ENCODE measurements at regions not wholly inside any gene's neighbourhood (a gene's known extent, or its start where the extent isn't known, plus 50 kb on each side); places are given as distances from the start of the nearest gene placed in this dataset.

GRCh38 chr5:133905424-133905823 lies 63.0 kb downstream of the C5orf15 start:
- Histone ChIP-seq H3K27ac (ENCODE audit: low read depth in 2 of 2, low read length in 2 of 2) (no peak overlapping the region), H3K4me1 (ENCODE audit: control insufficient read depth in 2 of 2, insufficient read depth in 2 of 2, low read length in 2 of 2) (no peaks in the 10 kb centered on the region), H3K9ac (ENCODE audit: low read depth in 1 of 2, low read length in 2 of 2) (no peak overlapping the region)

GRCh38 chr5:133904641-133905040 lies 63.8 kb downstream of the C5orf15 start:
- no peaks in the 10 kb centered on the region for H3K36me3 ChIP-seq (ENCODE audit: control insufficient read depth in 2 of 2, insufficient read depth in 2 of 2, low read length in 2 of 2)
- no peak overlapping the region for H3K4me3 ChIP-seq (ENCODE audit: low read length in 2 of 2)
- H3K9me3 ChIP-seq (ENCODE audit: control insufficient read depth in 2 of 2, low read length in 2 of 2), result no peaks in the 10 kb centered on the region
- no peak overlapping the region for H3K27ac ChIP-seq (ENCODE audit: low read depth in 2 of 2, low read length in 2 of 2)
- H3K4me1 ChIP-seq (ENCODE audit: control insufficient read depth in 2 of 2, insufficient read depth in 2 of 2, low read length in 2 of 2), result no peaks in the 10 kb centered on the region
- H3K9ac ChIP-seq (ENCODE audit: low read depth in 1 of 2, low read length in 2 of 2), result no peak overlapping the region
- H3K27me3 ChIP-seq (ENCODE audit: control insufficient read depth in 2 of 2, insufficient read depth in 2 of 2, low read length in 2 of 2), result no peaks in the 10 kb centered on the region

More at GRCh38 chr5:133905424-133905823, 63.0 kb downstream of the C5orf15 start:
- H3K9me3 ChIP-seq (ENCODE audit: control insufficient read depth in 2 of 2, low read length in 2 of 2), result no peaks in the 10 kb centered on the region
- H3K36me3 ChIP-seq (ENCODE audit: control insufficient read depth in 2 of 2, insufficient read depth in 2 of 2, low read length in 2 of 2), result no peaks in the 10 kb centered on the region
- H3K27me3 ChIP-seq (ENCODE audit: control insufficient read depth in 2 of 2, insufficient read depth in 2 of 2, low read length in 2 of 2), result no peaks in the 10 kb centered on the region
- no peak overlapping the region for H3K4me3 ChIP-seq (ENCODE audit: low read length in 2 of 2)

GRCh38 chr5:133902511-133903118 lies 65.8 kb downstream of the C5orf15 start:
- Histone ChIP-seq H3K4me3 (ENCODE audit: low read length in 2 of 2) (no peak overlapping the region), H3K9ac (ENCODE audit: low read depth in 1 of 2, low read length in 2 of 2) (no peak overlapping the region), H3K36me3 (ENCODE audit: control insufficient read depth in 2 of 2, insufficient read depth in 2 of 2, low read length in 2 of 2) (no peaks in the 10 kb centered on the region), H3K9me3 (ENCODE audit: control insufficient read depth in 2 of 2, low read length in 2 of 2) (no peaks in the 10 kb centered on the region), H3K27me3 (ENCODE audit: control insufficient read depth in 2 of 2, insufficient read depth in 2 of 2, low read length in 2 of 2) (no peaks in the 10 kb centered on the region), H3K4me1 (ENCODE audit: control insufficient read depth in 2 of 2, insufficient read depth in 2 of 2, low read length in 2 of 2) (no peaks in the 10 kb centered on the region), H3K27ac (ENCODE audit: low read depth in 2 of 2, low read length in 2 of 2) (no peak overlapping the region)

DNA sequence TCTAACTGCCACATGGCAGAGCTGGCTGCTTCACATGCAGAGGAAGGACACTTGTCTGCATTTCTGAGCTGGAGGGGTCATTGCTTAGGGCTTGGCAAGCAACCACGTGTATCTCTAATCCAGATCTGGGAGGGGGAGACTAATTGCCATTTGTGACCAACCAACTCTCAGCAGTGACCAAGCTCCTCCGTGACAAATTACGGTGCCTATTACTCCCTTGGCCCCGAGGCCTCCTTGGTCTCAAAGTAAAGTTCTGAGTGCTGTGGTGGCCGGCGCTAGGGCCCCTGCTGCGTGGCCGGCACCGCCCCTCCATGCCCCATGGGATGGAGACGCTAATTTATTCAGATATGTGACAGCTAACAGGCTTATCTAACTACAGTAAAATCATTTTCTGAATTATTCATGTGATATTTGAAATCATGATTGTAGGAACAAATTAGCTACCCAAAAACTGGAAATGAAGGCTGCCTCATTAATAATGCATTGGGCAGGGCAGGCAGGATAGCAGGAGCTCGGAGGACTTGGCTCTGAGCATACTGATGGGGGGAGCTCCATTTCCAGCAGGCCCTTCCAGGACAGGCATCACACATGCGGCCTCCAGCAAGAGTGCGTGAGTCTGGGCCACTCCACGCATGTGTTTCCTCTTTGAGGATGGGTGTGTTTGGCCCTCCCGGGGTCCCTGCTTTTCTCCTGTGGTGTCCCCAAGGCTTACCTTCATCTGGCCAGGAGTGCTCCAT lies 67.7 kb downstream of the C5orf15 start:
- H3K4me3 ChIP-seq (ENCODE audit: low read length in 2 of 2), result no peak overlapping the region
- no peak overlapping the region for H3K9ac ChIP-seq (ENCODE audit: low read depth in 1 of 2, low read length in 2 of 2)
- H3K9me3 ChIP-seq (ENCODE audit: control insufficient read depth in 2 of 2, low read length in 2 of 2), result no peaks in the 10 kb centered on the region
- H3K27me3 ChIP-seq (ENCODE audit: control insufficient read depth in 2 of 2, insufficient read depth in 2 of 2, low read length in 2 of 2), result no peaks in the 10 kb centered on the region
- no peak overlapping the region for H3K27ac ChIP-seq (ENCODE audit: low read depth in 2 of 2, low read length in 2 of 2)
- no peaks in the 10 kb centered on the region for H3K36me3 ChIP-seq (ENCODE audit: control insufficient read depth in 2 of 2, insufficient read depth in 2 of 2, low read length in 2 of 2)
- no peaks in the 10 kb centered on the region for H3K4me1 ChIP-seq (ENCODE audit: control insufficient read depth in 2 of 2, insufficient read depth in 2 of 2, low read length in 2 of 2)

DNA sequence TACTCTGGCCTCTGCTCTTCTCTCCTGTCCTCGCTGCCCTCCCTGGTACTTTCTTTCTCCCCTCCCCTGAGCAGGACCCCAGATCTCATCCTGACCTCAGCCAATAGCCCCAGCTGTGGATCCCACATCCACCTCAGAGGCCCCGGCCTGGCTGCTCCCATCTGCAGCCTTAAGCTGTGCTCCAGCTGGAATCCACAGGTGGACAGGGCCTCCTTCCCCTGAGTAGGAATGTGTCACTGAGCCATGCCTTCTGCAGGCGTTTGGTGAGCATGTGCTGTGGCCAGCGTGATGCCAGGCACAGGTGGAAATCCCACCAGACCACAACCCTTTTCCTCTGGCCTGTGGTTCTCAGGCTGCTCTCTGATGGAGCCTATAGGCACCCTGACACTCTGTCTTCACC lies 68.9 kb downstream of the C5orf15 start:
- H3K9me3 ChIP-seq (ENCODE audit: control insufficient read depth in 2 of 2, low read length in 2 of 2), result no peaks in the 10 kb centered on the region
- no peak overlapping the region for H3K4me3 ChIP-seq (ENCODE audit: low read length in 2 of 2)
- no peak overlapping the region for H3K27ac ChIP-seq (ENCODE audit: low read depth in 2 of 2, low read length in 2 of 2)
- H3K9ac ChIP-seq (ENCODE audit: low read depth in 1 of 2, low read length in 2 of 2), result no peak overlapping the region
- H3K36me3 ChIP-seq (ENCODE audit: control insufficient read depth in 2 of 2, insufficient read depth in 2 of 2, low read length in 2 of 2), result no peaks in the 10 kb centered on the region
- no peaks in the 10 kb centered on the region for H3K27me3 ChIP-seq (ENCODE audit: control insufficient read depth in 2 of 2, insufficient read depth in 2 of 2, low read length in 2 of 2)
- no peaks in the 10 kb centered on the region for H3K4me1 ChIP-seq (ENCODE audit: control insufficient read depth in 2 of 2, insufficient read depth in 2 of 2, low read length in 2 of 2)

DNA sequence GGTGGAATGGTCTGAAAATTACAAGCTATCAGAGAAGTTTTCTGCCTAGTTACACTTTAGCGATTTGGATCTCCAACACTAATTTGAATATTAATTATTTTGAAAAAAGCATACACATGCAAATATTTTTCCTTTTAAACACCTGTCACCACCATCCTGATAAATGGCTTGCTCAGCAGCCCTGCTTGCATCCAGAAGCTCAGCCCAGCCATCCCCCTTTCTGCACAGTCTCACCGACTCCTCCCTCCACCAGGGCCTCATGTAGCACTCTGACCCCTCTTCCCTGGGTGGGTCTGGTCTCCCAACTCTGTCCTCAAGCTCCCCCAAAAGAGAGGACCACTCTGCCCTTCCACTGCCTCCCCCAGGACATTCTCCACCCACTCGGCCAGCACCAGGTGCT lies 70.0 kb downstream of the C5orf15 start:
- Histone ChIP-seq H3K9me3 (ENCODE audit: control insufficient read depth in 2 of 2, low read length in 2 of 2) (no peaks in the 10 kb centered on the region), H3K27me3 (ENCODE audit: control insufficient read depth in 2 of 2, insufficient read depth in 2 of 2, low read length in 2 of 2) (no peaks in the 10 kb centered on the region), H3K4me3 (ENCODE audit: low read length in 2 of 2) (no peak overlapping the region), H3K27ac (ENCODE audit: low read depth in 2 of 2, low read length in 2 of 2) (no peak overlapping the region), H3K36me3 (ENCODE audit: control insufficient read depth in 2 of 2, insufficient read depth in 2 of 2, low read length in 2 of 2) (no peaks in the 10 kb centered on the region), H3K4me1 (ENCODE audit: control insufficient read depth in 2 of 2, insufficient read depth in 2 of 2, low read length in 2 of 2) (no peaks in the 10 kb centered on the region), H3K9ac (ENCODE audit: low read depth in 1 of 2, low read length in 2 of 2) (no peak overlapping the region)

- Histone ChIP-seq H3K27me3 (ENCODE audit: control insufficient read depth in 2 of 2, insufficient read depth in 2 of 2, low read length in 2 of 2) (no peaks in the 10 kb centered on the region), H3K36me3 (ENCODE audit: control insufficient read depth in 2 of 2, insufficient read depth in 2 of 2, low read length in 2 of 2) (no peaks in the 10 kb centered on the region), H3K27ac (ENCODE audit: low read depth in 2 of 2, low read length in 2 of 2) (no peak overlapping the region), H3K4me3 (ENCODE audit: low read length in 2 of 2) (no peak overlapping the region), H3K9me3 (ENCODE audit: control insufficient read depth in 2 of 2, low read length in 2 of 2) (no peaks in the 10 kb centered on the region), H3K9ac (ENCODE audit: low read depth in 1 of 2, low read length in 2 of 2) (no peak overlapping the region), H3K4me1 (ENCODE audit: control insufficient read depth in 2 of 2, insufficient read depth in 2 of 2, low read length in 2 of 2) (no peaks in the 10 kb centered on the region)
Observed at GRCh38 chr5:133897431-133897830, 71.0 kb downstream of the C5orf15 start.

DNA sequence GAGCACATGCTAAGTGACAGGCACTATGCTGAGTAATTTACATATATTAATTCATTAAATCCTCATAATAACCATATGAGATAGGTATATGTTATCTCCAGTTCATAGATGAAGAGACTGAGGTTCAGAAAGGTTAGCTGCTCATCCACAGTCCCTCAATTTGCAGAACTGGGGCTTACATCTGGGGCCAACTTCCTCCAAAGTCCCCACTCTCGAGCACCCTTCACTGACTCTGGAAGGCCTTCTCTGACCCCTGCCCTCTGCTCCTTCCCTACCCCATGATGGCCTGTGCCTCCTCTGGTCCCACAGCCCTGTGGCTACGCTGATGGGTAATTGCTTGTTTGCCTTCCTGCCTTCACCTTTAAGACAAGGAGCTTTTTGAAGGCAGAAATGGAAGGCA lies 71.6 kb downstream of the C5orf15 start:
- H3K4me1 ChIP-seq (ENCODE audit: control insufficient read depth in 2 of 2, insufficient read depth in 2 of 2, low read length in 2 of 2), result no peaks in the 10 kb centered on the region
- no peak overlapping the region for H3K9ac ChIP-seq (ENCODE audit: low read depth in 1 of 2, low read length in 2 of 2)
- no peak overlapping the region for H3K27ac ChIP-seq (ENCODE audit: low read depth in 2 of 2, low read length in 2 of 2)
- H3K4me3 ChIP-seq (ENCODE audit: low read length in 2 of 2), result no peak overlapping the region
- no peaks in the 10 kb centered on the region for H3K27me3 ChIP-seq (ENCODE audit: control insufficient read depth in 2 of 2, insufficient read depth in 2 of 2, low read length in 2 of 2)
- H3K9me3 ChIP-seq (ENCODE audit: control insufficient read depth in 2 of 2, low read length in 2 of 2), result no peaks in the 10 kb centered on the region
- H3K36me3 ChIP-seq (ENCODE audit: control insufficient read depth in 2 of 2, insufficient read depth in 2 of 2, low read length in 2 of 2), result no peaks in the 10 kb centered on the region

DNA sequence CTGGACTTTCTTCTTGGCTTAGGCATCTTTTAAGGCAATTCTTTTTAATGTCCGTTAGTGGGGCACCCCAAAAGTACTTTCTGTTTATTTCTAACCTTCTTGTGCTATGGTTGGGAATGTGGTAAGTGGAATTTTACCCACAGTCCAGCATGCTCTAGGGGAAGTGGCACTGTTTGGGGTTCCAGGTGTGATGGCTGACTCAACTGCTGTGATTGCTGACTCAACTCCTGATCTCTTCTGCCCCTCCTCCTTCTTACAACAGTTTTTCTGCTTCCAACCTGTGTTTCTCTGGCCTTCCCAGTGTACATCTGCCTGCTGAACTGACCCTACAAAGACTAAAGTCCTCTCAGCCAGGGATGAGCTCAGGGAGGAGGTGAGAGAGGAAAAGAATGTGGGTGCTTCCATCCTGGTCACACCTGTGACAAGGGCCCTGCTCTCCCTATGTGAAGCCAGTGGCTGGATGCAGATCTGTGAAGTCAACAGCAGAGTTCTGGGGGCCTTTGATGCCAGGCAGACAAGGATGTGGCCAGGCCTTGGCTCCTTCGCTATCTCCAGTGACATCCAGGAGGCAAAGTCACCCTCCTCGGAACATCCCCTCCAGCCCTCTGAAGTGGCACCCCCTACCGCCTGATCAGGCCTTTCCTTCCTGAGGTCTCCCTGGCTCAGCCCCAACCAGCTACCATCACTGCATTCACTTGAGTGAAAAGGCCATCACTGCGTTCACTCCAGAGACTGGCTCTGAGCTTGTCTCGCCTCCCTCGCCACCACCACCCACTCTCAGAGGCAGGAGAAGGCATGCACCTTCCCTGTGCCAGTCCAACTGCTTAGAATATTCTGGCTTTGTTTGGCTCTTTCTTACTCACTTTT lies 72.2 kb downstream of the C5orf15 start:
- H3K4me3 ChIP-seq (ENCODE audit: low read length in 2 of 2), result no peak overlapping the region
- no peak overlapping the region for H3K9ac ChIP-seq (ENCODE audit: low read depth in 1 of 2, low read length in 2 of 2)
- H3K4me1 ChIP-seq (ENCODE audit: control insufficient read depth in 2 of 2, insufficient read depth in 2 of 2, low read length in 2 of 2), result no peaks in the 10 kb centered on the region
- no peaks in the 10 kb centered on the region for H3K36me3 ChIP-seq (ENCODE audit: control insufficient read depth in 2 of 2, insufficient read depth in 2 of 2, low read length in 2 of 2)
- no peak overlapping the region for H3K27ac ChIP-seq (ENCODE audit: low read depth in 2 of 2, low read length in 2 of 2)
- no peaks in the 10 kb centered on the region for H3K27me3 ChIP-seq (ENCODE audit: control insufficient read depth in 2 of 2, insufficient read depth in 2 of 2, low read length in 2 of 2)
- no peaks in the 10 kb centered on the region for H3K9me3 ChIP-seq (ENCODE audit: control insufficient read depth in 2 of 2, low read length in 2 of 2)

DNA sequence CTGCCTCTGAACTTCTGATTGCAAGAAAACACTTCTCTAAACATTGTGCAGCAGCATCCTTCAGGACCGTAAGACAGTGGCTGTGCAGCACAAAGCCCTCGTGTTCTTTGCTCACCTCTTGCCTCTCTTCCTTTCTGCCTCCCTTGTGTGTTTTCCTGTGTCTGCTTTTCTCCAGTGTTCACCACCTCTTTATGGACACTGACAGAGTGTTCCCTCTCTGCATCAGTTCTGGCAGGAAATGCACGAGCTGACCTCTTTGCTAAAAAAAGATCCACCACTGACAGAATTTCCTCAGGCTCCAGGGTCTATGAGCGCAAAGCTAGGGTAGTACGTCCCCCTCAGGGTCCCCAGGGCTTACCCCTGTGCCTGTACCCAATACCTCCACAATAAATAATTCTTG lies 74.3 kb downstream of the C5orf15 start:
- Histone ChIP-seq H3K4me1 (ENCODE audit: control insufficient read depth in 2 of 2, insufficient read depth in 2 of 2, low read length in 2 of 2) (no peaks in the 10 kb centered on the region), H3K9ac (ENCODE audit: low read depth in 1 of 2, low read length in 2 of 2) (no peak overlapping the region), H3K36me3 (ENCODE audit: control insufficient read depth in 2 of 2, insufficient read depth in 2 of 2, low read length in 2 of 2) (no peaks in the 10 kb centered on the region), H3K4me3 (ENCODE audit: low read length in 2 of 2) (no peak overlapping the region), H3K9me3 (ENCODE audit: control insufficient read depth in 2 of 2, low read length in 2 of 2) (no peaks in the 10 kb centered on the region), H3K27me3 (ENCODE audit: control insufficient read depth in 2 of 2, insufficient read depth in 2 of 2, low read length in 2 of 2) (no peaks in the 10 kb centered on the region), H3K27ac (ENCODE audit: low read depth in 2 of 2, low read length in 2 of 2) (no peak overlapping the region)

All from mucosa of rectum (tissue), 2 donors.